ENCODE measurements at regions not wholly inside any gene's neighbourhood (a gene's known extent, or its start where the extent isn't known, plus 50 kb on each side); places are given as distances from the start of the nearest gene placed in this dataset.

DNA sequence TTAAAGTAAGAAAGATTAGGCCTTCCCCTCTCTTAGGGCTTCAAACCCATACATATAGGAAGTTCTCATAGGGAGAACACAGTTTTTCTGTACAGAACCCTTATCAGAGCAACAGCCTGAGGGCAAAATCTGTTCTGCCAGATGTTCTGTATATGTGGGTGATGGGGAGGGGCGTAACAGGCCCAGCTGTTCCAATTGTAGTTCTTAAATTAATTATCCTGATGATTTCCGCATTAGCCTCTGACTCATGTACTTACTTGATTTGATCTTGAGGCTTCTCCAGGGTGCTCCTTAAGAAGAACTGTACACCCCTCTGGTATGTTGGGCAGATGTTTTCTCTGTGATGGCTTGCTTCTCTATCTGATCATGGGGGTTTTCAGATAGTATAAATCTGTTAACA lies 123.1 kb upstream of the C11orf87 start:
- no peaks in the 10 kb centered on the region for H3K9me3 ChIP-seq
- TF ChIP-seq POLR2AphosphoS5 (IDR thresholded peaks at IDR 0.05) (no peak), EP300 (IDR thresholded peaks at IDR 0.05) (no peak), POLR2A (IDR thresholded peaks at IDR 0.05) (no peak)
- TF ChIP-seq, protein P1, sequence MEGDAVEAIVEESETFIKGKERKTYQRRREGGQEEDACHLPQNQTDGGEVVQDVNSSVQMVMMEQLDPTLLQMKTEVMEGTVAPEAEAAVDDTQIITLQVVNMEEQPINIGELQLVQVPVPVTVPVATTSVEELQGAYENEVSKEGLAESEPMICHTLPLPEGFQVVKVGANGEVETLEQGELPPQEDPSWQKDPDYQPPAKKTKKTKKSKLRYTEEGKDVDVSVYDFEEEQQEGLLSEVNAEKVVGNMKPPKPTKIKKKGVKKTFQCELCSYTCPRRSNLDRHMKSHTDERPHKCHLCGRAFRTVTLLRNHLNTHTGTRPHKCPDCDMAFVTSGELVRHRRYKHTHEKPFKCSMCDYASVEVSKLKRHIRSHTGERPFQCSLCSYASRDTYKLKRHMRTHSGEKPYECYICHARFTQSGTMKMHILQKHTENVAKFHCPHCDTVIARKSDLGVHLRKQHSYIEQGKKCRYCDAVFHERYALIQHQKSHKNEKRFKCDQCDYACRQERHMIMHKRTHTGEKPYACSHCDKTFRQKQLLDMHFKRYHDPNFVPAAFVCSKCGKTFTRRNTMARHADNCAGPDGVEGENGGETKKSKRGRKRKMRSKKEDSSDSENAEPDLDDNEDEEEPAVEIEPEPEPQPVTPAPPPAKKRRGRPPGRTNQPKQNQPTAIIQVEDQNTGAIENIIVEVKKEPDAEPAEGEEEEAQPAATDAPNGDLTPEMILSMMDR (IDR thresholded peaks at IDR 0.05), result no peak
- no peak for DNase-seq
- no peaks in the 10 kb centered on the region for H3K27me3 ChIP-seq
- no peak for ATAC-seq (ENCODE audit: low FRiP score in 2 of 2)
- H3K4me1 ChIP-seq, result no peaks in the 10 kb centered on the region
- 77 to 89% methylated on average over 2 of the region's 2 CpGs for WGBS, 2 donors
- H3K36me3 ChIP-seq, result no peaks in the 10 kb centered on the region
- no peak overlapping the region for H3K27ac ChIP-seq
- H3K4me3 ChIP-seq, result no peak overlapping the region

GRCh38 chr11:109300211-109300610 lies 121.8 kb upstream of the C11orf87 start:
- H3K4me1 ChIP-seq, result no peaks in the 10 kb centered on the region
- DNase-seq (no peak), ATAC-seq (ENCODE audit: low FRiP score in 2 of 2) (no peak)
- no peak overlapping the region for H3K27ac ChIP-seq
- WGBS, 2 donors, result 73 to 80% methylated on average over 3 of the region's 3 CpGs
- no peaks in the 10 kb centered on the region for H3K9me3 ChIP-seq
- TF ChIP-seq POLR2A (IDR thresholded peaks at IDR 0.05) (no peak), EP300 (IDR thresholded peaks at IDR 0.05) (no peak), POLR2AphosphoS5 (IDR thresholded peaks at IDR 0.05) (no peak)
- TF ChIP-seq, protein P1 (IDR thresholded peaks at IDR 0.05), result no peak
- H3K36me3 ChIP-seq, result no peaks in the 10 kb centered on the region
- H3K4me3 ChIP-seq, result no peak overlapping the region
- no peaks in the 10 kb centered on the region for H3K27me3 ChIP-seq

- DNase-seq, result no peak
- H3K27me3 ChIP-seq, result no peaks in the 10 kb centered on the region
- H3K36me3 ChIP-seq, result no peaks in the 10 kb centered on the region
- H3K4me1 ChIP-seq, result no peaks in the 10 kb centered on the region
- TF ChIP-seq, protein P1 (IDR thresholded peaks at IDR 0.05), result no peak
- no peak for TF ChIP-seq EP300 (IDR thresholded peaks at IDR 0.05)
- no peak for TF ChIP-seq POLR2AphosphoS5 (IDR thresholded peaks at IDR 0.05)
- TF ChIP-seq POLR2A (IDR thresholded peaks at IDR 0.05), result no peak
- no peak for ATAC-seq (ENCODE audit: low FRiP score in 2 of 2)
- 79 to 81% methylated on average over 4 of the region's 4 CpGs for WGBS, 2 donors
- no peaks in the 10 kb centered on the region for H3K9me3 ChIP-seq
- H3K27ac ChIP-seq, result no peak overlapping the region
- no peak overlapping the region for H3K4me3 ChIP-seq
These were observed 119.2 kb upstream of the C11orf87 start for GRCh38 chr11:109302591-109303334.

DNA sequence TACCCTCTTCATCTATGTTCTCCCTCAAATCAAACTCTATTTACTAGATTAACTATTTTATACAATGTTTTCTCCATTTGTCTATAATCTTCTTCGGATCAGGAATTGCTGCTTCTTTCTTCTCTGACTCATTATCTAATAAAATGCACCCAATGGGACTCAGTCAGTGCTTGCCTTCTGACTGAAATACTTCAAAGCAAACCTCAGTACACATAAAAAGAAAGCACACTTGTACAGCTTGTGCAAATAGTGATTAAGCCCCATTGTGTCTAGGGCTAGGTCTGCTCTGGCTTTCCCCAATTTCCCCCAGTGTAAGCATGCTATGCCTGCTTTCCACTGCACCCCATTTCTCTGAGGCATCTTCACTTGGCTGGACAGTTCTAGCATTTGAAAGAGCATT lies 118.6 kb upstream of the C11orf87 start:
- no peaks in the 10 kb centered on the region for H3K36me3 ChIP-seq
- 57 to 65% methylated on average over 1 of the region's 1 CpG for WGBS, 2 donors
- H3K4me3 ChIP-seq, result no peak overlapping the region
- no peaks in the 10 kb centered on the region for H3K4me1 ChIP-seq
- no peak overlapping the region for H3K27ac ChIP-seq
- ATAC-seq (ENCODE audit: low FRiP score in 2 of 2) (no peak), DNase-seq (no peak)
- TF ChIP-seq EP300 (IDR thresholded peaks at IDR 0.05), result no peak
- no peaks in the 10 kb centered on the region for H3K9me3 ChIP-seq
- H3K27me3 ChIP-seq, result no peaks in the 10 kb centered on the region

- Histone ChIP-seq H3K27me3 (no peaks in the 10 kb centered on the region), H3K4me3 (no peak overlapping the region), H3K27ac (no peak overlapping the region), H3K4me1 (no peaks in the 10 kb centered on the region), H3K9me3 (no peaks in the 10 kb centered on the region), H3K36me3 (no peaks in the 10 kb centered on the region)
- DNase-seq (no peak), ATAC-seq (ENCODE audit: low FRiP score in 2 of 2) (no peak)
- TF ChIP-seq, protein P1 (IDR thresholded peaks at IDR 0.05), result no peak
- TF ChIP-seq POLR2AphosphoS5 (IDR thresholded peaks at IDR 0.05) (no peak), POLR2A (IDR thresholded peaks at IDR 0.05) (no peak), EP300 (IDR thresholded peaks at IDR 0.05) (no peak)
- WGBS, 2 donors, result 79 to 96% methylated on average over 1 of the region's 1 CpG
These were observed 117.8 kb upstream of the C11orf87 start for GRCh38 chr11:109304159-109304558.

Data from upper lobe of left lung (tissue), 6 donors.